H9 (cell line): ENCODE measurements at regions not wholly inside any gene's neighbourhood (a gene's known extent, or its start where the extent isn't known, plus 50 kb on each side); places are given as distances from the start of the nearest gene placed in this dataset.
"Not testable (repeated sequence)": the region's sequence is repeated elsewhere in the genome, so short reads cannot be mapped to it uniquely, and the experiment has no call there.

Source experiments
- DNase-seq: peaks from one replicate; pipeline ENCODE4 v3.0.0-alpha.2; 2017
- H2AFZ ChIP-seq: one replicate; pipeline ENCODE4 v1.6.1; 2013; ENCODE audit warnings: mild to moderate bottlenecking, low read length, control low read depth, moderate library complexity
- H2AK5ac ChIP-seq: 2 replicates; pipeline ENCODE4 v1.6.1; 2013; ENCODE audit warnings: low read length, control low read depth, mixed read lengths; ENCODE audit not compliant: insufficient read length
- H2BK120ac ChIP-seq: one replicate; pipeline ENCODE4 v1.6.1; 2013; ENCODE audit warnings: low read depth, mild to moderate bottlenecking, low read length, control low read depth, inconsistent platforms; ENCODE audit not compliant: poor library complexity, severe bottlenecking
- H2BK12ac ChIP-seq: 2 replicates; pipeline ENCODE4 v1.6.1; 2013; ENCODE audit warnings: low read length, control low read depth, mixed read lengths, low read depth; ENCODE audit not compliant: insufficient read length
- H2BK15ac ChIP-seq: 2 replicates; pipeline ENCODE4 v1.6.1; 2013; ENCODE audit warnings: low read depth, low read length, control low read depth
- H2BK20ac ChIP-seq: one replicate; pipeline ENCODE4 v1.6.1; 2013; ENCODE audit warnings: low read depth, mild to moderate bottlenecking, low read length, control low read depth, inconsistent platforms; ENCODE audit not compliant: poor library complexity, severe bottlenecking
- H2BK5ac ChIP-seq: 2 replicates; pipeline ENCODE4 v1.6.1; 2013; ENCODE audit warnings: low read length, control low read depth, mixed read lengths; ENCODE audit not compliant: insufficient read length
- H3K14ac ChIP-seq: 2 replicates; pipeline ENCODE4 v1.6.1; 2013; ENCODE audit warnings: low read length, control low read depth; ENCODE audit not compliant: insufficient read depth
- H3K18ac ChIP-seq: 2 replicates; pipeline ENCODE4 v1.6.1; 2013; ENCODE audit warnings: low read depth, mild to moderate bottlenecking, mixed read lengths, low read length, control low read depth; ENCODE audit not compliant: insufficient read length
- H3K23ac ChIP-seq: 2 replicates; pipeline ENCODE4 v1.6.1; 2013; ENCODE audit warnings: low read length, control low read depth, mixed read lengths, low read depth; ENCODE audit not compliant: insufficient read length
- H3K23me2 ChIP-seq: 2 replicates; pipeline ENCODE4 v1.6.1; 2013; ENCODE audit warnings: low read depth, mild to moderate bottlenecking, mixed read lengths, low read length, control low read depth; ENCODE audit not compliant: insufficient read length, poor library complexity, severe bottlenecking
- H3K27ac ChIP-seq: 2 replicates; pipeline ENCODE4 v1.5.1; 2013; ENCODE audit warnings: low read length, control low read depth, mixed read lengths, low read depth; ENCODE audit not compliant: insufficient read length
- H3K27me3 ChIP-seq: 2 replicates; pipeline ENCODE4 v1.6.1; 2013; ENCODE audit warnings: low read length, control low read depth, inconsistent platforms; ENCODE audit not compliant: insufficient read depth
- H3K4ac ChIP-seq: 2 replicates; pipeline ENCODE4 v1.6.1; 2013; ENCODE audit warnings: low read depth, mild to moderate bottlenecking, control low read depth, inconsistent platforms, low read length, moderate library complexity
- H3K4me1 ChIP-seq: 2 replicates; pipeline ENCODE4 v1.6.1; 2013; ENCODE audit warnings: low read length, control low read depth, inconsistent platforms; ENCODE audit not compliant: insufficient read depth
- H3K4me2 ChIP-seq: 2 replicates; pipeline ENCODE4 v1.6.1; 2013; ENCODE audit warnings: low read length, control low read depth, mixed read lengths; ENCODE audit not compliant: insufficient read length, insufficient read depth
- H3K56ac ChIP-seq: 2 replicates; pipeline ENCODE4 v1.6.1; 2013; ENCODE audit warnings: low read depth, mild to moderate bottlenecking, mixed read lengths, low read length, control low read depth; ENCODE audit not compliant: insufficient read length
- H3K79me1 ChIP-seq: 2 replicates; pipeline ENCODE4 v1.6.1; 2013; ENCODE audit warnings: low read depth, mild to moderate bottlenecking, moderate library complexity, low read length, control low read depth, inconsistent platforms; ENCODE audit not compliant: insufficient read depth, poor library complexity, severe bottlenecking
- H3K79me2 ChIP-seq: 2 replicates; pipeline ENCODE4 v1.6.1; 2013; ENCODE audit warnings: low read length, control low read depth, inconsistent platforms; ENCODE audit not compliant: insufficient read depth
- H3K9ac ChIP-seq: 2 replicates; pipeline ENCODE4 v1.6.1; 2013; ENCODE audit warnings: low read length, control low read depth, mixed read lengths; ENCODE audit not compliant: insufficient read length; ENCODE audit errors: extremely low read depth
- H3K9me3 ChIP-seq: one replicate; pipeline ENCODE4 v1.6.1; 2013; ENCODE audit warnings: low read depth, low read length, inconsistent platforms; ENCODE audit not compliant: control insufficient read depth
- H3T11ph ChIP-seq: one replicate; pipeline ENCODE4 v1.6.1; 2013; ENCODE audit warnings: mild to moderate bottlenecking, low read length, control low read depth, inconsistent platforms
- H4K20me1 ChIP-seq: one replicate; pipeline ENCODE4 v1.6.1; 2013; ENCODE audit not compliant: control insufficient read depth, insufficient read length, insufficient read depth
- H4K5ac ChIP-seq: 2 replicates; pipeline ENCODE4 v1.6.1; 2013; ENCODE audit warnings: low read depth, mild to moderate bottlenecking, mixed read lengths, low read length, control low read depth; ENCODE audit not compliant: insufficient read length
- H4K8ac ChIP-seq: replicated peaks from 2 replicates; pipeline ENCODE4 v1.6.1; 2013; ENCODE audit warnings: low read length, control low read depth, mixed read lengths, low read depth; ENCODE audit not compliant: insufficient read length
- H4K91ac ChIP-seq: 2 replicates; pipeline ENCODE4 v1.6.1; 2013; ENCODE audit warnings: low read depth, mild to moderate bottlenecking, moderate library complexity, mixed read lengths, low read length, control low read depth; ENCODE audit not compliant: insufficient read length
- H3K27ac Mint-ChIP-seq, 3 experiments: 2 replicates in 2 of 3; 3 replicates in 1 of 3; pipeline ENCODE4 v1.8.0; 2020 to 2021; ENCODE audit warnings: mixed read lengths in 3 of 3, mild to moderate bottlenecking in 1 of 3, moderate library complexity in 1 of 3
- H3K27me3 Mint-ChIP-seq: 2 replicates; pipeline ENCODE4 v1.8.0; 2021; ENCODE audit warnings: low read depth, mild to moderate bottlenecking, moderate library complexity, mixed read lengths
- H3K36me3 Mint-ChIP-seq, 3 experiments: 2 replicates in 2 of 3; 3 replicates in 1 of 3; pipeline ENCODE4 v1.8.0; 2020 to 2021; ENCODE audit warnings: low read depth in 3 of 3, mixed read lengths in 3 of 3; ENCODE audit not compliant: insufficient read depth in 1 of 3
- H3K4me1 Mint-ChIP-seq, 2 experiments: 2 replicates each; pipeline ENCODE4 v1.8.0; 2020; ENCODE audit warnings: mixed read lengths in 2 of 2
- H3K4me3 Mint-ChIP-seq, 2 experiments: 2 replicates in 1 of 2; 3 replicates in 1 of 2; pipeline ENCODE4 v1.8.0; 2020 to 2021; ENCODE audit warnings: mild to moderate bottlenecking in 2 of 2, mixed read lengths in 2 of 2, moderate library complexity in 1 of 2
- H3K9me3 Mint-ChIP-seq, 2 experiments: 2 replicates in 1 of 2; 3 replicates in 1 of 2; pipeline ENCODE4 v1.8.0; 2020; ENCODE audit warnings: mild to moderate bottlenecking in 2 of 2, mixed read lengths in 2 of 2, moderate library complexity in 1 of 2
- WGBS: extraction: QIAGEN DNeasy Blood & Tissue Kit; methylation state at CpG from one replicate; pipeline ENCODE4 v1.1.7; 2013; ENCODE audit warnings: missing lambda C conversion rate, low lambda C conversion rate, mixed read lengths; ENCODE audit not compliant: insufficient read length; ENCODE audit errors: extremely low coverage; 5-methylcytosine and 5-hydroxymethylcytosine counted together
- TF ChIP-seq, protein P1 (sequence below): fragments of 200-600 bp; sonication (generic); conservative IDR thresholded peaks from 3 replicates; pipeline ENCODE4 v1.8.0; 2021; ENCODE audit warnings: antibody characterized with exemption, mild to moderate bottlenecking

DNA sequence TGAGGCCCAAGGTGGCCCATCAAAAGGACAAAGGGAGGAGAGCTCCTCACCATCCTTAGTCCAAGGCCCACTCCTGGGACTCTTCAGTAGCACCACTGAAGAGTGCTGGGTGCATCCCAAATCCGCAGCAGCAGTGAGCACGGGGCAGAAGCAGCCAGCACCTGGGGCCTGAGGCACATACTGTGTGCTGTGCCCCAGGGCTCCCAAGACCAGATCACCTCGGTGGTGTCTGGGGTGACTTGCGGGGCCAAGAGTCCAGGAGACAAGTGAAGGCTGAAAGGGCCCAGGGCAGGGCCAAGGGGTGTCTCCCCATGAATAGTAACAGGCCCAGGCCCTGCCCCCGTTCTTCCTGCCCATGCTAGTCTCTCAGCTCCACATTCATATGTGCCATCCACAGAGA, 59.9 kb upstream of the INSIG1 start:
- H2BK120ac ChIP-seq, result no peak overlapping the region
- Mint-ChIP-seq H3K4me1 (peaks cover 15 to 23% of the 10 kb centered on the region in 2 experiments), H3K4me3 (no peak overlapping the region), H3K9me3 (peaks cover 9 to 16% of the 10 kb centered on the region in 2 experiments; a peak in 4 of 5 replicates), H3K27ac (no peak overlapping the region), H3K36me3 (peaks cover 0 to 7% (median 5%) of the 10 kb centered on the region in 3 experiments; a peak in 2 of 7 replicates), H3K27me3 (peaks cover 8% of the 10 kb centered on the region)
- no peaks in the 10 kb centered on the region for H3K9me3 ChIP-seq
- H2BK15ac ChIP-seq, result no peak overlapping the region
- H3K18ac ChIP-seq, result no peak overlapping the region
- no peak overlapping the region for H4K8ac ChIP-seq
- peaks cover 3% of the 10 kb centered on the region; the same call in 1 of the 2 replicates for H3K4me1 ChIP-seq
- no peak for DNase-seq
- no peak overlapping the region for H4K91ac ChIP-seq
- no peak overlapping the region for H3K4me2 ChIP-seq
- no peak overlapping the region for H3K27ac ChIP-seq
- no CpG with 5 or more reads among the region's 5 CpGs for WGBS
- H3K79me2 ChIP-seq, result no peaks in the 10 kb centered on the region
- H3K23ac ChIP-seq, result no peak overlapping the region
- H2BK20ac ChIP-seq, result no peak overlapping the region
- peaks cover 2% of the 10 kb centered on the region for H4K20me1 ChIP-seq
- no peak overlapping the region for H3K56ac ChIP-seq
- H3T11ph ChIP-seq, result no peak overlapping the region
- no peak overlapping the region for H4K5ac ChIP-seq
- no peak overlapping the region for H2AFZ ChIP-seq
- H3K9ac ChIP-seq, result no peak overlapping the region
- H2BK5ac ChIP-seq, result no peak overlapping the region
- H3K4ac ChIP-seq, result no peak overlapping the region
- no peak overlapping the region for H2AK5ac ChIP-seq
- no peaks in the 10 kb centered on the region for H3K27me3 ChIP-seq
- H3K23me2 ChIP-seq, result no peaks in the 10 kb centered on the region
- no peak overlapping the region for H3K14ac ChIP-seq
- H2BK12ac ChIP-seq, result no peak overlapping the region
- H3K79me1 ChIP-seq, result no peaks in the 10 kb centered on the region
- TF ChIP-seq, protein P1, sequence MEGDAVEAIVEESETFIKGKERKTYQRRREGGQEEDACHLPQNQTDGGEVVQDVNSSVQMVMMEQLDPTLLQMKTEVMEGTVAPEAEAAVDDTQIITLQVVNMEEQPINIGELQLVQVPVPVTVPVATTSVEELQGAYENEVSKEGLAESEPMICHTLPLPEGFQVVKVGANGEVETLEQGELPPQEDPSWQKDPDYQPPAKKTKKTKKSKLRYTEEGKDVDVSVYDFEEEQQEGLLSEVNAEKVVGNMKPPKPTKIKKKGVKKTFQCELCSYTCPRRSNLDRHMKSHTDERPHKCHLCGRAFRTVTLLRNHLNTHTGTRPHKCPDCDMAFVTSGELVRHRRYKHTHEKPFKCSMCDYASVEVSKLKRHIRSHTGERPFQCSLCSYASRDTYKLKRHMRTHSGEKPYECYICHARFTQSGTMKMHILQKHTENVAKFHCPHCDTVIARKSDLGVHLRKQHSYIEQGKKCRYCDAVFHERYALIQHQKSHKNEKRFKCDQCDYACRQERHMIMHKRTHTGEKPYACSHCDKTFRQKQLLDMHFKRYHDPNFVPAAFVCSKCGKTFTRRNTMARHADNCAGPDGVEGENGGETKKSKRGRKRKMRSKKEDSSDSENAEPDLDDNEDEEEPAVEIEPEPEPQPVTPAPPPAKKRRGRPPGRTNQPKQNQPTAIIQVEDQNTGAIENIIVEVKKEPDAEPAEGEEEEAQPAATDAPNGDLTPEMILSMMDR, result no peak

DNA sequence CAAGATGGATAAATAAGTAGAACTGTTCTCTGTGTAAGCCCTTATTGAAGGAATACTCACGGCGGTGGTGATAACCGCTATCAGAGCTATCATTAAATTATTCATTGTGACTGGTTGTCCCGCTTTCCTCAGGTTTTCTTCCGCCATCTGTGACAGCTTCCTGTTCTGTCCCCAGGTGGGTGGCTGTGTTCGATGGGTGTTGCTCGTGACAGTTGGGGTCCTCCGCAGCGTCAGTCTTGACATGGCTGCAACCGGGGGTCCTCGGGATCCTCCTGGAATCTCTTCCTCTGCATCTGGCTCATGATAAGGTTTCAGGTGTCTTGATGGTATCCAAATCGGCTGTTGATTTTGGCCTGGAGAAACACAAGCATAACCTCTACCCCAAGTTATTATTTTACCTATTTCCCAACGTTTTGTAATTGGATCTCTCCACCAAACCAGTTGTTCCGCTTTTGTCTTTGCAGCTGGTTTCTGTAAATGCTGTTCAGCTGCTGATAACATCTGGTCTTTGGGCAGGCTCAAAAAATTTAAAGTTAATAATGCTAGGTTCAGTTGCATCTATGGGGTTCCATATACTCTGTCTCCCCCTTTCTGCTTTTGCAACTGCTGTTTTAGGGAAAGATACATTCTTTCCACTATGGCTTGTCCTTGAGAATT, 58.1 kb upstream of the INSIG1 start:
- not testable (repeated sequence) for H3K4me3 Mint-ChIP-seq, H2AFZ ChIP-seq, H4K8ac ChIP-seq, H2BK20ac ChIP-seq, H3K79me2 ChIP-seq, H2BK120ac ChIP-seq, H3K18ac ChIP-seq, H3K4me1 ChIP-seq, DNase-seq, H3K9ac ChIP-seq, H4K91ac ChIP-seq, H2BK12ac ChIP-seq, H3K27ac Mint-ChIP-seq, H2AK5ac ChIP-seq, H3K4me2 ChIP-seq, H3K36me3 Mint-ChIP-seq, H3K27ac ChIP-seq, H3T11ph ChIP-seq, H3K79me1 ChIP-seq, H2BK5ac ChIP-seq, H3K23ac ChIP-seq, H3K23me2 ChIP-seq, H3K56ac ChIP-seq, H3K27me3 ChIP-seq, H4K5ac ChIP-seq, H2BK15ac ChIP-seq, H4K20me1 ChIP-seq, H3K14ac ChIP-seq, H3K4ac ChIP-seq, H3K9me3 ChIP-seq
- Mint-ChIP-seq H3K9me3 (peaks cover 15 to 25% of the 10 kb centered on the region in 2 experiments; a peak in 4 of 5 replicates), H3K4me1 (peaks cover 15 to 24% of the 10 kb centered on the region in 2 experiments), H3K27me3 (peaks cover 14% of the 10 kb centered on the region)
- no CpG with 5 or more reads among the region's 14 CpGs for WGBS
